Ishikawa (cell line): ENCODE measurements at regions not wholly inside any gene's neighbourhood (a gene's known extent, or its start where the extent isn't known, plus 50 kb on each side); places are given as distances from the start of the nearest gene placed in this dataset.

ENCODE experiments used
- CEBPB ChIP-seq: IDR thresholded peaks from 2 replicates; pipeline ENCODE4 v1.6.1; 2012
- EGR1 ChIP-seq: IDR thresholded peaks from 2 replicates; pipeline ENCODE4 v1.6.1; 2012
- NFIC ChIP-seq: IDR thresholded peaks from 2 replicates; pipeline ENCODE4 v1.6.1; 2012
- RAD21 ChIP-seq: IDR thresholded peaks from 2 replicates; pipeline ENCODE4 v1.6.1; 2012; ENCODE audit warnings: low read depth
- TAF1 ChIP-seq: IDR thresholded peaks from 2 replicates; pipeline ENCODE4 v1.6.1; 2012; ENCODE audit warnings: low read depth, mild to moderate bottlenecking
- TCF12 ChIP-seq: IDR thresholded peaks from 2 replicates; pipeline ENCODE4 v1.6.1; 2012; ENCODE audit warnings: low read depth
- TF ChIP-seq, protein P1 (sequence below): IDR thresholded peaks from 2 replicates; pipeline ENCODE4 v1.6.1; 2012; ENCODE audit warnings: low read depth, mild to moderate bottlenecking
- TF ChIP-seq, protein P2 (sequence below): IDR thresholded peaks from 2 replicates; pipeline ENCODE4 v1.6.1; 2012

DNA sequence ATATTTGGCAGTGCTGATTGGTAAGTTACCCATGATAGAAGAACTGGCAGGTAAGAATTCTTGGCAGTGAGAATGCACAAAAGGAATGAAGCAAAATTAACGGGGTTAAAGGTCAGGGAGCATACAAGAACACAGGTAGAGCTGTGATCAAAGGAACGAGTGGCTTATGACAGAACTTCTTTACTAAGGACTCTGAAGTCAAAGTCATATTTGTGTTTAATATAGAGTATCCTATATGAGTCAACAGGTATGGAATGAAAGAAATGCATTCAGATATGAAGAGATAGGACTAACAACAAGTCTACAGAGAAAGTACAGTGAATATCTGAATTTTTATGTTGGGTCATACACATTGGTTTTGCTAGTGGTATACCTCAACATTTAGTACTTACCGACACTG lies 209.0 kb upstream of the CITED2 start:
- no peak for TF ChIP-seq NFIC
- TF ChIP-seq, protein P1, sequence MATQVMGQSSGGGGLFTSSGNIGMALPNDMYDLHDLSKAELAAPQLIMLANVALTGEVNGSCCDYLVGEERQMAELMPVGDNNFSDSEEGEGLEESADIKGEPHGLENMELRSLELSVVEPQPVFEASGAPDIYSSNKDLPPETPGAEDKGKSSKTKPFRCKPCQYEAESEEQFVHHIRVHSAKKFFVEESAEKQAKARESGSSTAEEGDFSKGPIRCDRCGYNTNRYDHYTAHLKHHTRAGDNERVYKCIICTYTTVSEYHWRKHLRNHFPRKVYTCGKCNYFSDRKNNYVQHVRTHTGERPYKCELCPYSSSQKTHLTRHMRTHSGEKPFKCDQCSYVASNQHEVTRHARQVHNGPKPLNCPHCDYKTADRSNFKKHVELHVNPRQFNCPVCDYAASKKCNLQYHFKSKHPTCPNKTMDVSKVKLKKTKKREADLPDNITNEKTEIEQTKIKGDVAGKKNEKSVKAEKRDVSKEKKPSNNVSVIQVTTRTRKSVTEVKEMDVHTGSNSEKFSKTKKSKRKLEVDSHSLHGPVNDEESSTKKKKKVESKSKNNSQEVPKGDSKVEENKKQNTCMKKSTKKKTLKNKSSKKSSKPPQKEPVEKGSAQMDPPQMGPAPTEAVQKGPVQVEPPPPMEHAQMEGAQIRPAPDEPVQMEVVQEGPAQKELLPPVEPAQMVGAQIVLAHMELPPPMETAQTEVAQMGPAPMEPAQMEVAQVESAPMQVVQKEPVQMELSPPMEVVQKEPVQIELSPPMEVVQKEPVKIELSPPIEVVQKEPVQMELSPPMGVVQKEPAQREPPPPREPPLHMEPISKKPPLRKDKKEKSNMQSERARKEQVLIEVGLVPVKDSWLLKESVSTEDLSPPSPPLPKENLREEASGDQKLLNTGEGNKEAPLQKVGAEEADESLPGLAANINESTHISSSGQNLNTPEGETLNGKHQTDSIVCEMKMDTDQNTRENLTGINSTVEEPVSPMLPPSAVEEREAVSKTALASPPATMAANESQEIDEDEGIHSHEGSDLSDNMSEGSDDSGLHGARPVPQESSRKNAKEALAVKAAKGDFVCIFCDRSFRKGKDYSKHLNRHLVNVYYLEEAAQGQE, result no peak
- TF ChIP-seq CEBPB, result no peak
- no peak for TF ChIP-seq TCF12
- no peak for TF ChIP-seq RAD21
- no peak for TF ChIP-seq TAF1
- TF ChIP-seq, protein P2, sequence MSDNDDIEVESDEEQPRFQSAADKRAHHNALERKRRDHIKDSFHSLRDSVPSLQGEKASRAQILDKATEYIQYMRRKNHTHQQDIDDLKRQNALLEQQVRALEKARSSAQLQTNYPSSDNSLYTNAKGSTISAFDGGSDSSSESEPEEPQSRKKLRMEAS, result no peak
- no peak for TF ChIP-seq EGR1
